Activated CD4-positive, alpha-beta T cell treated with anti-CD3 and anti-CD28 coated beads for 36 hours (primary cell): ENCODE measurements at regions not wholly inside any gene's neighbourhood (a gene's known extent, or its start where the extent isn't known, plus 50 kb on each side); places are given as distances from the start of the nearest gene placed in this dataset.

Experiments used
- ATAC-seq: fragments of 200-7000 bp; cut with Tn5 transposase; one replicate; pipeline ENCODE4 v1.10.0; 2021; ENCODE audit warnings: mild to moderate bottlenecking, moderate library complexity
- CTCF ChIA-PET: fragments of 350-600 bp; sonication (Branson Sonifier 250); formaldehyde crosslinking; loops from one replicate; lab custom pipeline; 2021; ENCODE audit warnings: antibody characterized with exemption; lab: Charles Lee
- POLR2A ChIA-PET: fragments of 350-600 bp; sonication (Branson Sonifier 250); formaldehyde crosslinking; loops from one replicate; lab custom pipeline; 2021; ENCODE audit warnings: antibody characterized with exemption, inconsistent platforms; lab: Charles Lee
- DNase-seq: peaks from one replicate; pipeline ENCODE4 v3.0.0-alpha.2; 2020
- H3K27ac Mint-ChIP-seq: one replicate; pipeline ENCODE4 v1.8.0; 2021; ENCODE audit warnings: mixed read lengths
- H3K27me3 Mint-ChIP-seq: one replicate; pipeline ENCODE4 v1.8.0; 2021; ENCODE audit warnings: mixed read lengths
- H3K36me3 Mint-ChIP-seq: one replicate; pipeline ENCODE4 v1.8.0; 2021; ENCODE audit warnings: low read depth, mixed read lengths
- H3K4me1 Mint-ChIP-seq: one replicate; pipeline ENCODE4 v1.8.0; 2021; ENCODE audit warnings: mixed read lengths
- H3K4me3 Mint-ChIP-seq: one replicate; pipeline ENCODE4 v1.8.0; 2021; ENCODE audit warnings: mild to moderate bottlenecking, moderate library complexity, mixed read lengths
- H3K9me3 Mint-ChIP-seq: one replicate; pipeline ENCODE4 v1.8.0; 2021; ENCODE audit warnings: low read depth, mixed read lengths
- intact Hi-C, 2 experiments: fragments of 100-400 bp; cut with DNase I in 1 of 2; cut with micrococcal nuclease in 1 of 2; formaldehyde crosslinking; loops; one replicate each; pipeline versions ENCODE4 v1.14.2 to v1.15.1; 2022 to 2024; cut with DNase I, micrococcal nuclease

GRCh38 chr7:46636022-46636421 is 715.0 kb upstream of the IGFBP3 start:
- ATAC-seq (no peak), DNase-seq (no peak)
- Mint-ChIP-seq H3K4me3 (no peak overlapping the region), H3K36me3 (no peaks in the 10 kb centered on the region), H3K9me3 (peaks cover 2% of the 10 kb centered on the region), H3K27ac (no peak overlapping the region), H3K4me1 (no peaks in the 10 kb centered on the region), H3K27me3 (no peaks in the 10 kb centered on the region)
- ChIA-PET CTCF (no interaction called here), POLR2A (no interaction called here)
- intact Hi-C loops: no loop called here

- Mint-ChIP-seq H3K27ac (no peak overlapping the region), H3K27me3 (no peaks in the 10 kb centered on the region), H3K4me3 (no peak overlapping the region), H3K36me3 (no peaks in the 10 kb centered on the region), H3K4me1 (no peaks in the 10 kb centered on the region), H3K9me3 (no peaks in the 10 kb centered on the region)
- ChIA-PET CTCF (no interaction called here), POLR2A (no interaction called here)
- no peak for ATAC-seq
- intact Hi-C loops: no loop called here
- DNase-seq: no peak
Measured at GRCh38 chr7:46633630-46634240, 712.7 kb upstream of the IGFBP3 start.

- H3K9me3 Mint-ChIP-seq: no peaks in the 10 kb centered on the region
- POLR2A ChIA-PET: no interaction called here
- DNase-seq (no peak), ATAC-seq (no peak)
- intact Hi-C loops: no loop called here
- H3K27me3 Mint-ChIP-seq: no peaks in the 10 kb centered on the region
- CTCF ChIA-PET: no interaction called here
- H3K4me1 Mint-ChIP-seq: no peaks in the 10 kb centered on the region
- no peaks in the 10 kb centered on the region for H3K36me3 Mint-ChIP-seq
- no peak overlapping the region for H3K27ac Mint-ChIP-seq
- no peak overlapping the region for H3K4me3 Mint-ChIP-seq
Measured at GRCh38 chr7:46633200-46633599, 712.1 kb upstream of the IGFBP3 start.

GRCh38 chr7:46630031-46630430 is 709.0 kb upstream of the IGFBP3 start:
- no peak for DNase-seq
- intact Hi-C loops: no loop called here
- no peaks in the 10 kb centered on the region for H3K9me3 Mint-ChIP-seq
- H3K4me1 Mint-ChIP-seq: no peaks in the 10 kb centered on the region
- ChIA-PET CTCF (no interaction called here), POLR2A (no interaction called here)
- H3K27me3 Mint-ChIP-seq: no peaks in the 10 kb centered on the region
- no peaks in the 10 kb centered on the region for H3K36me3 Mint-ChIP-seq
- no peak overlapping the region for H3K27ac Mint-ChIP-seq
- no peak for ATAC-seq
- no peak overlapping the region for H3K4me3 Mint-ChIP-seq

GRCh38 chr7:46628389-46628788 is 707.3 kb upstream of the IGFBP3 start:
- no peaks in the 10 kb centered on the region for H3K27me3 Mint-ChIP-seq
- no peak overlapping the region for H3K4me3 Mint-ChIP-seq
- ChIA-PET POLR2A (no interaction called here), CTCF (interaction anchor here (0.6 to 0.7 kb wide), 2 partner anchors 251 to 711 kb away, joined by 3 read pairs; no protein-coding TSS in a partner anchor)
- H3K36me3 Mint-ChIP-seq: no peaks in the 10 kb centered on the region
- intact Hi-C loops: no loop called here
- H3K9me3 Mint-ChIP-seq: no peaks in the 10 kb centered on the region
- DNase-seq (no peak), ATAC-seq (no peak)
- H3K4me1 Mint-ChIP-seq: no peaks in the 10 kb centered on the region
- no peak overlapping the region for H3K27ac Mint-ChIP-seq

GRCh38 chr7:46626691-46627310 is 705.7 kb upstream of the IGFBP3 start:
- H3K4me1 Mint-ChIP-seq: no peaks in the 10 kb centered on the region
- no peak overlapping the region for H3K27ac Mint-ChIP-seq

GRCh38 chr7:46626261-46626660 is 705.2 kb upstream of the IGFBP3 start:
- no peaks in the 10 kb centered on the region for H3K4me1 Mint-ChIP-seq
- H3K9me3 Mint-ChIP-seq: no peaks in the 10 kb centered on the region
- H3K36me3 Mint-ChIP-seq: no peaks in the 10 kb centered on the region
- POLR2A ChIA-PET: no interaction called here
- no peaks in the 10 kb centered on the region for H3K27me3 Mint-ChIP-seq
- CTCF ChIA-PET: no interaction called here
- H3K27ac Mint-ChIP-seq: no peak overlapping the region
- H3K4me3 Mint-ChIP-seq: no peak overlapping the region
- DNase-seq (no peak), ATAC-seq (no peak)
- intact Hi-C loops: no loop called here

More at GRCh38 chr7:46626691-46627310, 705.7 kb upstream of the IGFBP3 start:
- POLR2A ChIA-PET: no interaction called here
- no peak overlapping the region for H3K4me3 Mint-ChIP-seq
- no peaks in the 10 kb centered on the region for H3K9me3 Mint-ChIP-seq
- intact Hi-C loops: no loop called here
- H3K36me3 Mint-ChIP-seq: no peaks in the 10 kb centered on the region
- no peak for DNase-seq
- H3K27me3 Mint-ChIP-seq: no peaks in the 10 kb centered on the region
- ATAC-seq: no peak
- CTCF ChIA-PET: no interaction called here

- Mint-ChIP-seq H3K27me3 (no peaks in the 10 kb centered on the region), H3K36me3 (no peaks in the 10 kb centered on the region), H3K4me1 (no peaks in the 10 kb centered on the region), H3K4me3 (no peak overlapping the region), H3K9me3 (no peaks in the 10 kb centered on the region), H3K27ac (no peak overlapping the region)
- ChIA-PET CTCF (no interaction called here), POLR2A (no interaction called here)
- DNase-seq (no peak), ATAC-seq (no peak)
- intact Hi-C loops: no loop called here
Measured at GRCh38 chr7:46625032-46625431, 704.0 kb upstream of the IGFBP3 start.

GRCh38 chr7:46622251-46622650 is 701.2 kb upstream of the IGFBP3 start:
- Mint-ChIP-seq H3K4me1 (no peaks in the 10 kb centered on the region), H3K9me3 (no peaks in the 10 kb centered on the region), H3K27me3 (no peaks in the 10 kb centered on the region), H3K36me3 (no peaks in the 10 kb centered on the region), H3K27ac (no peak overlapping the region), H3K4me3 (no peak overlapping the region)
- ATAC-seq: no peak
- CTCF ChIA-PET: no interaction called here
- POLR2A ChIA-PET: no interaction called here
- no peak for DNase-seq
- intact Hi-C loops: no loop called here

GRCh38 chr7:46619723-46620310 is 698.7 kb upstream of the IGFBP3 start:
- no peaks in the 10 kb centered on the region for H3K4me1 Mint-ChIP-seq
- no peaks in the 10 kb centered on the region for H3K27me3 Mint-ChIP-seq
- DNase-seq: no peak
- no peak for ATAC-seq
- no peak overlapping the region for H3K27ac Mint-ChIP-seq
- no peaks in the 10 kb centered on the region for H3K36me3 Mint-ChIP-seq
- no peak overlapping the region for H3K4me3 Mint-ChIP-seq
- CTCF ChIA-PET: no interaction called here
- intact Hi-C loops: no loop called here
- POLR2A ChIA-PET: no interaction called here
- no peaks in the 10 kb centered on the region for H3K9me3 Mint-ChIP-seq

GRCh38 chr7:46616636-46617035 is 695.6 kb upstream of the IGFBP3 start:
- Mint-ChIP-seq H3K9me3 (no peaks in the 10 kb centered on the region), H3K27ac (no peak overlapping the region), H3K4me1 (no peaks in the 10 kb centered on the region), H3K4me3 (no peak overlapping the region), H3K27me3 (no peaks in the 10 kb centered on the region), H3K36me3 (no peaks in the 10 kb centered on the region)
- ATAC-seq: no peak
- ChIA-PET POLR2A (no interaction called here), CTCF (no interaction called here)
- intact Hi-C loops: no loop called here
- DNase-seq: no peak

- no peak for ATAC-seq
- Mint-ChIP-seq H3K4me3 (no peak overlapping the region), H3K36me3 (no peaks in the 10 kb centered on the region), H3K4me1 (no peaks in the 10 kb centered on the region), H3K9me3 (no peaks in the 10 kb centered on the region), H3K27ac (no peak overlapping the region), H3K27me3 (no peaks in the 10 kb centered on the region)
- DNase-seq: no peak
- ChIA-PET CTCF (interaction anchor here (0.7 kb wide), 1 partner anchor 25 kb away, joined by 3 read pairs; no protein-coding TSS in a partner anchor), POLR2A (no interaction called here)
- intact Hi-C loops: no loop called here
Measured at GRCh38 chr7:46613551-46613950, 692.5 kb upstream of the IGFBP3 start.
